ENCODE measurements at regions not wholly inside any gene's neighbourhood (a gene's known extent, or its start where the extent isn't known, plus 50 kb on each side); places are given as distances from the start of the nearest gene placed in this dataset.

DNA sequence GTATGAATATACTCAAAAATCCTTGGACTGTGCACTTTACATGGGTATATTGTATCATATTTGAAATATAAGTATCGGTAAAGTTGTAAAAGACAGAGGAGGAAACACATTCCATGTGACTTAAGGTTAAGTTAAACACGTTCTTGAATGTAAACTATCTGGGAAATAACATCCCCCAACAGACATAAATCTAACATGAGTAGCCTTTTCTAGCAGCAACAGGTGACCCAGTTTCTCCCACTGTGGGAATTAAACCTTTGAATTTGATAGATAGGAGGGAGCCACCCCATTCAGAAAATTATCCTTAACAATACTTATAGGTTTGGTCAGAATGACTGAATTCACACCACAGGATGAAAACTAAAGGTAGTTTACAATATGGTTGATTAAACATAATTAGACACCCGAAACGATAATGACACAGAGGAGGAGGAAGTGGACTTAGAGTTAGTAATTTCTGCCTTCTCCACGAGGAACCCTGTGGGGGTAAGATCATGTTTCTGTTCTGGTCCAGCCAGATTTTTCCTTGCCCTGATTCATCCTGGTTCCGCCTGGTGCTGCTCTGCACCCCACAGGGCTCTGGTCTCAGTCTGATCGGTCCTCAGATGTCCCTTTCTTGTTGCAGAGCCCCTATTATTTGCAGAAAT is 84.6 kb upstream of the DNAH5 start:
- TF ChIP-seq, protein P1, sequence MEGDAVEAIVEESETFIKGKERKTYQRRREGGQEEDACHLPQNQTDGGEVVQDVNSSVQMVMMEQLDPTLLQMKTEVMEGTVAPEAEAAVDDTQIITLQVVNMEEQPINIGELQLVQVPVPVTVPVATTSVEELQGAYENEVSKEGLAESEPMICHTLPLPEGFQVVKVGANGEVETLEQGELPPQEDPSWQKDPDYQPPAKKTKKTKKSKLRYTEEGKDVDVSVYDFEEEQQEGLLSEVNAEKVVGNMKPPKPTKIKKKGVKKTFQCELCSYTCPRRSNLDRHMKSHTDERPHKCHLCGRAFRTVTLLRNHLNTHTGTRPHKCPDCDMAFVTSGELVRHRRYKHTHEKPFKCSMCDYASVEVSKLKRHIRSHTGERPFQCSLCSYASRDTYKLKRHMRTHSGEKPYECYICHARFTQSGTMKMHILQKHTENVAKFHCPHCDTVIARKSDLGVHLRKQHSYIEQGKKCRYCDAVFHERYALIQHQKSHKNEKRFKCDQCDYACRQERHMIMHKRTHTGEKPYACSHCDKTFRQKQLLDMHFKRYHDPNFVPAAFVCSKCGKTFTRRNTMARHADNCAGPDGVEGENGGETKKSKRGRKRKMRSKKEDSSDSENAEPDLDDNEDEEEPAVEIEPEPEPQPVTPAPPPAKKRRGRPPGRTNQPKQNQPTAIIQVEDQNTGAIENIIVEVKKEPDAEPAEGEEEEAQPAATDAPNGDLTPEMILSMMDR (IDR thresholded peaks at IDR 0.05): no peak
- no peak for TF ChIP-seq POLR2A (IDR thresholded peaks at IDR 0.05)

Measured in testis (tissue), 2 donors.